VCaP (cell line): ENCODE measurements at regions not wholly inside any gene's neighbourhood (a gene's known extent, or its start where the extent isn't known, plus 50 kb on each side); places are given as distances from the start of the nearest gene placed in this dataset.

Source experiments
- H3K27ac ChIP-seq: fragments of 450-650 bp; 2 replicates; pipeline ENCODE4 v1.5.1; 2017
- TF ChIP-seq, protein P1 (sequence below): fragments of 450-650 bp; conservative IDR thresholded peaks from 2 replicates; pipeline ENCODE4 v1.5.1; 2017; ENCODE audit warnings: mild to moderate bottlenecking, moderate library complexity

DNA sequence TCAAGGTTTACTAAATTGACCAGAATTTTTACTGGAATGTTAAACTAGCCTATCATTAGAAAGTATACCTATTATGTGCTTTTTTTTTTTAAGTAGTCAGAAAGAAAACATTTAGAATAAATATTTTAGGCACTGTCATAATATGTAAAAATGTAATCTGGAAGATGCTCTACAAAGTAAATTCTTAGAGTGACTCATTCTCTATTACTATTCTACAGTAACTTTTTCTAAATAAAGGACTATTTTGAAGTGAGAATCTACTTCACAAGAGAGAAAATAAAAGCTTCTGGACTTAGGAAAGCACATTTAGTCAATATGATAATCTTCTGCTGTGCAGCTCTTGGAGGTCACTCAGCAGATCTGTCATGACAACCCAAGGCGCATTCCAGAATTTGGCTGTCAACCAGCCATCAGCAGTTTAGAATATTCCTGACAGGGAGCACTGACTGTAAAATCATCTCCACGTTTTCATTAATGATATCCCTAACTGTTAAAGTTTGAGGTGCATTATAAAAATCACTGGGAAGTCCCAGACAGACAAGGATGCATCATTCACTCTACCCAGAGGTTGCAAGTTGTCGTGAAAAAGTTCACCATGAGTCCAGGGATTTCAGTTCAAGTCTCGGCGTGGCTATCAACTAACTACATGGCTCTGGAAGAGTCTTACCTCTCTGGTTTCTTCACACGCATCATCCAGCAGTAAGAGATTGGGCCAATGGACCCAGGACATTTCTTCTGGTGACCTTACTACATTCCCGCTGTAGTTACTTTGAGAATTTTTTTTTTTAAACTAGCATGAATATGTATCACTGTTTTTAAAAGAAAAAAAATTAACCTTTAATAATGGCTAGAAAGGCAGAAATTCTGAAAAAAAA, 374.9 kb downstream of the GJA1 start:
- TF ChIP-seq, protein P1, sequence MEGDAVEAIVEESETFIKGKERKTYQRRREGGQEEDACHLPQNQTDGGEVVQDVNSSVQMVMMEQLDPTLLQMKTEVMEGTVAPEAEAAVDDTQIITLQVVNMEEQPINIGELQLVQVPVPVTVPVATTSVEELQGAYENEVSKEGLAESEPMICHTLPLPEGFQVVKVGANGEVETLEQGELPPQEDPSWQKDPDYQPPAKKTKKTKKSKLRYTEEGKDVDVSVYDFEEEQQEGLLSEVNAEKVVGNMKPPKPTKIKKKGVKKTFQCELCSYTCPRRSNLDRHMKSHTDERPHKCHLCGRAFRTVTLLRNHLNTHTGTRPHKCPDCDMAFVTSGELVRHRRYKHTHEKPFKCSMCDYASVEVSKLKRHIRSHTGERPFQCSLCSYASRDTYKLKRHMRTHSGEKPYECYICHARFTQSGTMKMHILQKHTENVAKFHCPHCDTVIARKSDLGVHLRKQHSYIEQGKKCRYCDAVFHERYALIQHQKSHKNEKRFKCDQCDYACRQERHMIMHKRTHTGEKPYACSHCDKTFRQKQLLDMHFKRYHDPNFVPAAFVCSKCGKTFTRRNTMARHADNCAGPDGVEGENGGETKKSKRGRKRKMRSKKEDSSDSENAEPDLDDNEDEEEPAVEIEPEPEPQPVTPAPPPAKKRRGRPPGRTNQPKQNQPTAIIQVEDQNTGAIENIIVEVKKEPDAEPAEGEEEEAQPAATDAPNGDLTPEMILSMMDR: no peak
- H3K27ac ChIP-seq: no peak overlapping the region

DNA sequence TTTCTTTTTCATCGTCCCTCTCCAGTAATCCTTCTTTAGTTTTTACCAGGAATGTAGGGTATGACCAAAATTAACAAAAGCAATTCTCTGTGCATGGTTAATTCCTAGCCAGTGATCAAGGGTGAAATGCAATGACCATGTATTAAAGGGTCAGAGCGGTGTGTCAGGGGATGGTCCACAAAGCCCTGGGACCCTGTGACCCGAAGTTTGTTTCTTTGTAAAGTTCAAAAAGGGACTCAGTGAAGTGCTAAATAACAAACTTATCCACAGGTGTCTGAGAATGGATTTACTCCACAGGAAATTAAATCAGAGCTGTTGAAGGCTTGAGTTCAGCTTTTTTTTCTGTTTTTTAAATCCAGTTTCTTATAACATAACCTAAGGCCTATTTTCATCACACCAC, 375.7 kb downstream of the GJA1 start:
- TF ChIP-seq, protein P1: no peak
- no peak overlapping the region for H3K27ac ChIP-seq

- TF ChIP-seq, protein P1: no peak
- no peak overlapping the region for H3K27ac ChIP-seq
These were observed 380.9 kb downstream of the GJA1 start for GRCh38 chr6:121816361-121816760.

DNA sequence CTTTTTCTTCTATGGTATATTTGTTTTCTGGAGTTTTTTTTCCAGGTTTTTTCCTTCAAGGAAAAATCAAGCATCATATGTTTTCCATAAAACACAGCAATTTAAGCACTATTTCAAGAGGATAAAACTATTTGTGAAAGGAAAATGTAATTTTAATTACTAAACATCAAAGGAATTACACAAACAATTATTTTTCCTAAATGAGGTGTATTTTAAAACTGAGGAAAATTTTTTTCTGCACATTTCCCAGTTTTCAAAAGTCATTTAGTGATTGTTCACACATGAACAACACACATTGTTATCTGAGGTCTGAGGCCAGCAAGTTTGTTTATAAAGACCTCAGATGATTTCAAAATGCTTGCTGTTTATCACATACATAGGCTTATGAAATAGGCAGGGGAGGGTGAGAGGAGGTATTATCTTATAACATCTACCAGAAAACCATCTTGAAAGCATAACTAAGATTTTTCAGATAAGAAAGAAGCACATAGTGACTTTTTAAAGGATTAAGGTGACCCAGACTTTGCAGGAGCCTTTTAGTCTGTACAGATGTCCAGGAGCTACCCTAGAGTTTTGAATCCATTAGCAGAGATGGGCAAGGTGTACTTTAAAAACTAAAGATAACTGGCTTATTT, 381.6 kb downstream of the GJA1 start:
- H3K27ac ChIP-seq: no peak overlapping the region

DNA sequence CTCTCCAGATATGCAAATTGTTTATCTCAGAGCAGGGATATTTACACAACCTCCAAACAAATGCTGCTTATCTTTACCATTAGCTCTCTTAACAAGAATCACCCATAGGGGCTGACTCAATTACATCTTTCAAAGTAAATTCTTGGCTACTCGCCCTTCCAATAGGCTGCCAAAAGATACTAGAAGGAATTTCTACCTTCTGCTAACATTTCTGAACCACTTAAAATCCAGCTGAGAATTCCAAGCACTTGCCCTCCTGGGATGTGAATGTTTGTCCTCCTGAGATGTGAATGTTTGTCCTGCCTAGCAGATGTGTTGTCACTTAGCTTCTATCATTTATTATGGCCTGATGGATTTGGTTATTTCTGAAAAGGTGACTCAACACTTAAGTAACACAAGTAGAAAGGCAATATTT, 388.0 kb downstream of the GJA1 start:
- TF ChIP-seq, protein P1: no peak
- H3K27ac ChIP-seq: no peak overlapping the region

More for the DNA sequence above, 381.6 kb downstream of the GJA1 start:
- TF ChIP-seq, protein P1: no peak

GRCh38 chr6:121826156-121826810, 390.8 kb downstream of the GJA1 start:
- H3K27ac ChIP-seq: no peak overlapping the region
- TF ChIP-seq, protein P1: no peak
